Upper lobe of left lung (tissue), 6 donors: ENCODE measurements at regions not wholly inside any gene's neighbourhood (a gene's known extent, or its start where the extent isn't known, plus 50 kb on each side); places are given as distances from the start of the nearest gene placed in this dataset.

Experiments used
- ATAC-seq, 2 donors: fragments of 200-7000 bp; cut with Tn5 transposase; one replicate each; pipeline ENCODE4 v1.9.1; 2022; ENCODE audit warnings: mild to moderate bottlenecking in 2 of 2, moderate library complexity in 2 of 2; ENCODE audit not compliant: low FRiP score in 2 of 2
- DNase-seq, 2 donors: peaks; one replicate each; pipeline ENCODE4 v3.0.0-alpha.2; 2019 to 2020
- H3K27ac ChIP-seq, 4 donors: fragments of 200-600 bp; sonication (generic); one replicate each; pipeline ENCODE4 v1.5.1; 2016 to 2019
- H3K27me3 ChIP-seq, 4 donors: fragments of 200-600 bp; sonication (generic); one replicate each; pipeline ENCODE4 v1.5.1; 2017 to 2019
- H3K36me3 ChIP-seq, 4 donors: fragments of 200-600 bp; sonication (generic); one replicate each; pipeline ENCODE4 v1.5.1; 2016 to 2019
- H3K4me1 ChIP-seq, 4 donors: fragments of 200-600 bp; sonication (generic); one replicate each; pipeline ENCODE4 v1.5.1; 2018 to 2019
- H3K4me3 ChIP-seq, 4 donors: fragments of 200-600 bp; sonication (generic); one replicate each; pipeline ENCODE4 v1.5.1; 2017 to 2019; ENCODE audit warnings: mild to moderate bottlenecking in 2 of 4, moderate library complexity in 1 of 4
- H3K9me3 ChIP-seq, 4 donors: fragments of 200-600 bp; sonication (generic); one replicate each; pipeline ENCODE4 v1.5.1; 2018 to 2019
- CTCF ChIP-seq, 6 experiments: fragments of 450-650 bp in 4 of 6; fragments of 200-600 bp in 2 of 6; sonication (generic) in 2 of 6; IDR thresholded peaks; one replicate each; pipeline ENCODE4 v1.5.1; 2016 to 2019; ENCODE audit warnings: antibody characterized with exemption in 6 of 6
- EP300 ChIP-seq, 4 donors: sonication (generic); formaldehyde crosslinking; IDR thresholded peaks; one replicate each; pipeline ENCODE4 v1.5.1; 2017; ENCODE audit warnings: antibody characterized with exemption in 4 of 4, control low read depth in 2 of 4
- POLR2A ChIP-seq, 4 donors: fragments of 450-650 bp; IDR thresholded peaks; one replicate each; pipeline ENCODE4 v1.5.1; 2016 to 2017; ENCODE audit warnings: antibody characterized with exemption in 4 of 4, mild to moderate bottlenecking in 2 of 4
- POLR2AphosphoS5 ChIP-seq, 2 donors: sonication (generic); formaldehyde crosslinking; IDR thresholded peaks; one replicate each; pipeline ENCODE4 v1.5.1; 2017; ENCODE audit warnings: antibody characterized with exemption in 2 of 2
- WGBS, 2 donors: methylation state at CpG; one replicate each; pipeline ENCODE4 v1.1.5; 2017 to 2018; 5-methylcytosine and 5-hydroxymethylcytosine counted together
- donor health status: DM: no; HTN: no; CAD: no; lungs with moderate emphysema.
- donor health status: DM: no; HTN: yes; CAD: no; lungs with severe emphysema.

GRCh38 chr2:23029111-23029510 lies 355.9 kb upstream of the KLHL29 start:
- no peak for DNase-seq
- Histone ChIP-seq H3K9me3 (no peaks in the 10 kb centered on the region), H3K4me1 (no peaks in the 10 kb centered on the region), H3K4me3 (no peak overlapping the region), H3K27ac (no peak overlapping the region), H3K27me3 (no peaks in the 10 kb centered on the region), H3K36me3 (no peaks in the 10 kb centered on the region)
- 71 to 87% methylated on average over 5 of the region's 5 CpGs for WGBS, 2 donors
- no peak for ATAC-seq
- no peak for TF ChIP-seq POLR2AphosphoS5 (IDR thresholded peaks at IDR 0.05)
- no peak for TF ChIP-seq EP300 (IDR thresholded peaks at IDR 0.05)
- TF ChIP-seq POLR2A (IDR thresholded peaks at IDR 0.05): no peak
- TF ChIP-seq CTCF (IDR thresholded peaks at IDR 0.05): no peak

GRCh38 chr2:23029951-23030350 lies 355.0 kb upstream of the KLHL29 start:
- Histone ChIP-seq H3K27me3 (no peaks in the 10 kb centered on the region), H3K27ac (no peak overlapping the region), H3K4me3 (no peak overlapping the region), H3K4me1 (no peaks in the 10 kb centered on the region), H3K9me3 (no peaks in the 10 kb centered on the region), H3K36me3 (no peaks in the 10 kb centered on the region)
- no peak for DNase-seq
- WGBS, 2 donors: 61 to 68% methylated on average over 5 of the region's 5 CpGs
- no peak for ATAC-seq
- TF ChIP-seq CTCF (IDR thresholded peaks at IDR 0.05) (no peak), POLR2A (IDR thresholded peaks at IDR 0.05) (no peak), POLR2AphosphoS5 (IDR thresholded peaks at IDR 0.05) (no peak), EP300 (IDR thresholded peaks at IDR 0.05) (no peak)

GRCh38 chr2:23034996-23035395 lies 350.0 kb upstream of the KLHL29 start:
- no peak for ATAC-seq

GRCh38 chr2:23036629-23037028 lies 348.4 kb upstream of the KLHL29 start:
- Histone ChIP-seq H3K36me3 (no peaks in the 10 kb centered on the region), H3K4me1 (peaks cover 0 to 3% (median under 1%) of the 10 kb centered on the region in 4 donors), H3K27me3 (no peaks in the 10 kb centered on the region), H3K4me3 (no peak overlapping the region), H3K27ac (no peak overlapping the region), H3K9me3 (no peaks in the 10 kb centered on the region)
- 84% methylated on average over 2 of the region's 2 CpGs for WGBS, 2 donors
- no peak for TF ChIP-seq EP300 (IDR thresholded peaks at IDR 0.05)
- no peak for TF ChIP-seq POLR2AphosphoS5 (IDR thresholded peaks at IDR 0.05)
- no peak for TF ChIP-seq POLR2A (IDR thresholded peaks at IDR 0.05)
- TF ChIP-seq CTCF (IDR thresholded peaks at IDR 0.05): no peak
- ATAC-seq (peak in 1 of 2 donors; percentile 56), DNase-seq (no peak)

More at GRCh38 chr2:23034996-23035395, 350.0 kb upstream of the KLHL29 start:
- no peak overlapping the region for H3K4me3 ChIP-seq
- H3K9me3 ChIP-seq: no peaks in the 10 kb centered on the region
- no peak for DNase-seq
- no peaks in the 10 kb centered on the region for H3K4me1 ChIP-seq
- 80 to 87% methylated on average over 3 of the region's 3 CpGs for WGBS, 2 donors
- no peaks in the 10 kb centered on the region for H3K27me3 ChIP-seq
- TF ChIP-seq CTCF (IDR thresholded peaks at IDR 0.05): no peak
- no peak for TF ChIP-seq EP300 (IDR thresholded peaks at IDR 0.05)
- no peak for TF ChIP-seq POLR2AphosphoS5 (IDR thresholded peaks at IDR 0.05)
- TF ChIP-seq POLR2A (IDR thresholded peaks at IDR 0.05): no peak
- no peaks in the 10 kb centered on the region for H3K36me3 ChIP-seq
- H3K27ac ChIP-seq: no peak overlapping the region

GRCh38 chr2:23037596-23037995 lies 347.4 kb upstream of the KLHL29 start:
- H3K36me3 ChIP-seq: no peaks in the 10 kb centered on the region

More at GRCh38 chr2:23037596-23037995, 347.4 kb upstream of the KLHL29 start:
- whole genome bisulfite sequencing, 2 donors: 88 to 90% methylated on average over 2 of the region's 2 CpGs
- Histone ChIP-seq H3K9me3 (no peaks in the 10 kb centered on the region), H3K27me3 (no peaks in the 10 kb centered on the region), H3K27ac (no peak overlapping the region), H3K4me1 (peaks cover 0 to 5% (median 1%) of the 10 kb centered on the region in 4 donors), H3K4me3 (no peak overlapping the region)
- no peak for TF ChIP-seq POLR2A (IDR thresholded peaks at IDR 0.05)
- TF ChIP-seq EP300 (IDR thresholded peaks at IDR 0.05): no peak
- TF ChIP-seq CTCF (IDR thresholded peaks at IDR 0.05): no peak
- no peak for TF ChIP-seq POLR2AphosphoS5 (IDR thresholded peaks at IDR 0.05)
- no peak for DNase-seq
- no peak for ATAC-seq
